IPS-NIHi11 (cell line): ENCODE measurements at regions not wholly inside any gene's neighbourhood (a gene's known extent, or its start where the extent isn't known, plus 50 kb on each side); places are given as distances from the start of the nearest gene placed in this dataset.

Source experiments
- DNase-seq: peaks from one replicate; pipeline ENCODE4 v3.0.0; 2012; ENCODE audit warnings: mixed read lengths, low spot score

DNA sequence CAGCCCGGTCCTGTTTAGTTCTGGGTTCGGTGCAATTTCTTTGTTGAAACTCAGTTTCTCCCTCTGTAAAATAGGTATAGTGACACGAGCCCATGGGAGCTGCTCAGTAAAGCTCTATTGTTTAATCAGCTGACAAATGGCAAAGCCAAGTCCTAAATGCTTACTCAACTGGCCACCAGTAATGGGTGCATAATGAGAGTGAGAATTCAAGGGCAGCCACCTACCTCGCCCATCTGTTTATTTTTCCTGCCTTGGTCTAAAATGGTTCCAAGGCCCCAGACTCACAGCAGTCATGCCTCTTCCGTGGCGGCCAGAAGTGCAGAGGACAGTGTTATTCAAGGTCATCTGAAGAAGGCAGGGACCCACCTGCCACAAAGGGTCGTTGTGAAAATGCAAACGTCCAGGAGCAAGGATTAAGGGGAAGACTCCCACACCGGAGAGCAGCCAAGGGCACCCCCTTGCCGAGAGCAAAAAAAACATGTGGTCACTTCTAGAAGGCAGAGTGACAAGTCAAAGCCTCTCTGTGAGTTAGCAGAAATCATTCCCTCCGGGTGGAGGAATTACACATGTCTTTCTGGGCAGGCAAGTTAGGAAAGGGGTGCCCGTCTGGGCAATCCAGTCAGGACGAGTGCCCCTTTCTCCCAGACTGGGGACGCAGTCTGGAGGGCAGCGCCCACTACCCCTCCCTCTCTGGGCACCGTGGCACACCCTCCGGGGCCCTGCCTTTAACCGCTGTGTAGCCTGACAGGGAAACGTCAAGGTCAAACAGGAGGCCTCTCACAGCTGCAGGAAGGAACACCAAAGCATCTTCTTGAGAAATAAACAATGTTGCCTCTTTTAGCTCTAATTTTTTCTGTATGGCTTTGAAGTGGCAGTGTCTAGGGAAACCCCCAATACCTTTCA, 186.2 kb downstream of the FOXO1 start:
- no peak for DNase-seq

DNA sequence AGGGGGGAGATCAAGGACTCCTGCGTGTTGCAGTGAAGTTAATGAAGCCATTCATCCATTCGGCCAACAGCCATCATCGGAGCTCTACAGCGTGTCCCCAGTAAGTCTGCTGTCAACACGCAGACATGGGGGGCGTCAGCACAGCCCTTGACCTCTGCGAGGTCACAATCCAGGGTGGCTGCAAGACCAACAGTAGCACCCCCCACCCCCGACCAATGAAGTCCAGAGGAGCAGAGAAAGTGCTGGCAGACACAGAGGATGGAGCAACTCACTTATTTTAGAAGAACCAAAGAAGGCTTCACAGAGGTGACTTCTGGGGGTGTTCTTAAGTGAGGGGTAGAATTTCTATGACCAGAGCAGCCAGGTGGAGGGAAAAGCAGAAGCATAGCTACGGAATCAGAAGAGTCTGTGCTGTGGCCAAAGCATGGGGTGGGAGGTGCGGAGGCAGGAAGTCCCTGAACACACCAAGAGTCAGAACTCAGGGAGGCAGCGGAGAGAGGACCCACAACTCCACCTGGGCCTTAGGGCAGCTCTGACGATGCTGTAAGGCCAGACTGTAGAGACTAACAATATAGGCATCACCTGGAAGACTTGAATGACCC, 185.4 kb downstream of the FOXO1 start:
- no peak for DNase-seq

DNA sequence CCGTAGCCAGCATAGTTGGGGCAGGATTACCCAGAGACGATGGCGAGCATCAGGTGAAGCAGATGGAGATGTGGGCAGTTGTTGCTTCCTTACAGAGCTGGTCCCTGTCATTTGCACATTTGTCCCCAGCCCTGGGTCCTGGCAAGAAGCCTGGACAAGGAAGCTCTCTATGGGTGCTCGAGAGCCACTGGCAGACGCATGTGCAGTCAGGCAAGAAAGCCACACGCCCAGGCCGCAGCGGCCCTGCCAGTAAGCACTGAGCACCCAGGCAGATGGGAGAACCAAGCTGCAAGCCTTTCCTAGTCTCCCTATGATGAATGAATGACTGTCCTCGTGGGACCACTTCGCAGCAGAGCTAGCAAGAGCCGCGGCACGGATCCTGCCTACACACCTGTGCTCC, 182.8 kb downstream of the FOXO1 start:
- DNase-seq = no peak

DNA sequence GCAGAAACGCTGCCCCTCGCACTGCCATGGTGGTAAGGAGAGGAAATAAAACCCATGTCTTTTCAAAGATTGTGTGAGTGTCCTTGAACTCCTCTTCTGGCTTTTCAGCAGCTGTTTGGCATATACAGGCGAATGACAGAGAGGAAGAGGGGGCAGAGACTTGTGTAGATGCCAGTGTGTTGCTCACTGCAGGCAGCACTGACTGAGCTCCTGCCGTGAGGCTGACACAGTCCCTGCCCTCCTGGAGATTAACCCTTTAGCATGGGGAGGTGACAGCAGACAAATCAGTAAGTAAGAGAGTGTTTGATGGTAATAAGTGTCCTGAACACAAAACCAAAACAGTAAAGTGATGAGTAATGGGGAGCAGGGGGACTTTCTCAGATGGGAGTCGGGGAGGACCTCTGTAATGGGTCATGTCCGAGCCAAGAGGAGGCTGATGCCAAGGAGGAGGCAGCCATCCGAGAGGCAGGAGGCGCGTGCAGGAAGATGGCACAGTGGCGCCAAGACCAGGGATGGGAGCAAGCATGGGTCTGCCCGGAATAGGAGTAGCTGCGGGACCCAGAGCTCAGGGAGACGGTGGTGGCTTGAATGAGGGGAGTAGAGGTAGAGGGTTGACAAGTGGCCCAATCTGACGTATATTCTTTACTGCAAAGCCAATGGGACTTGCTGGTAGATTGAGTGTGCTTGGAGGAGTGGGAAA, 182.2 kb downstream of the FOXO1 start:
- no peak for DNase-seq

DNA sequence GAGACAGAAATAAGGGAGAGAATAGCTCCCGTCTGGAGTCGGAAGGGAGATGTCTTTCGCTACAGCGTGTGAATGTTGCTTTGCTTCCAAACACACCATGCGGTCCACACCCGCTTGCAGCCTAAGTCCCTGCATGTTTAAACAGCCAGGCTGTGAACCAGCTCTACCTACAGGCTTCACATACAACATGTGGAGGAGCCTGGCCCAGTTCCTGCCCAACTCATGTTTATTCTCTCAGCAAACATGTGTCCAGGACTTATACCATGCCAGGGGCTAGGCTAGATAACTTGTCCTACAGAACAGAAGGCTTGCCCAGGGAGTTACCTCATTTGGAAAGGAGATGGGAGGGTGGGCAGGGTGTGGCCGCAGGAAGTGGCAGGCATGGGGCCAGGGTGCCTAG, 181.5 kb downstream of the FOXO1 start:
- DNase-seq = no peak

DNA sequence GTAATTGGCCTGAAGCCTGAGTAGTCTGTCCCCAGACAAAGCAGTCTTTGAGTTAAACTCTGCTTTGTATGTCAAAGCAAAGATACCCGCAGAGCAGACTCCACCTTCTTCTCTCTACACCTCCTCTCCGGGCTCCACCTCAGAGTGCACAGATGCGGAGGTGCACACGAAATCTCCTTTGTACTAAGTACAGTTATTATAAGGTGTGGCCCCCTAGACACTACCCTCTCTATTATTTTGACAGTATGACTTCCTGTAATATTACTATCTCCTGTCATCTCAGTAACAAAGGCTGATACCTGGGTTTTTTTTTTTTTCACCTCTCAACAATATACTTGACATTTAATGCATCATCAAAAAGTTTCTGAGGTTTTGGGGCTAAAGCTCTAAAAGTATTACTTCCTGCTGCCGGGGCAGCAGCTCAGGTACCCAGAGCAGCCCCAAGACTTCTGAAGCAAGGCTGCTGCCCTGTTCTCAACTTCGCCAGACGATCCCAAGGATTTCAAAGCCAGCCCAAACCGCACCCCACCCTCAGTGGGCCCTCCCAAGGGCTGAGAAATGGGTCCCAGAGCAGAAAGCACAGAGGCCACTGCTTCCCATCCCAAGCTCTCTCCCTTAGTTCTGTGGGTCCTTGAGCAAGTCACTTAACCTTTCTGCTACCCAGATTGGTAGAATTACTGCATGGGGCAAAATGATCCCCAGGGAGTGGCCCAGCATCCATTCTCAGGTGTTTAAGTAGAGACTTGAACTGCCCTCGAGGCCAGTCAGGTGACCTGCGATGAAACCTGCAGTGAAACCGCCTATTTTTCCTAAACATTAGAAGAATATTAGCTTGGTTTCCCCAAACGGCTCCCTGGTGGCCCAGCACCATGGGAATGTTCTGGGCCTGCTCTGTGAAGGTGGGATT, 180.6 kb downstream of the FOXO1 start:
- DNase-seq = no peak

DNA sequence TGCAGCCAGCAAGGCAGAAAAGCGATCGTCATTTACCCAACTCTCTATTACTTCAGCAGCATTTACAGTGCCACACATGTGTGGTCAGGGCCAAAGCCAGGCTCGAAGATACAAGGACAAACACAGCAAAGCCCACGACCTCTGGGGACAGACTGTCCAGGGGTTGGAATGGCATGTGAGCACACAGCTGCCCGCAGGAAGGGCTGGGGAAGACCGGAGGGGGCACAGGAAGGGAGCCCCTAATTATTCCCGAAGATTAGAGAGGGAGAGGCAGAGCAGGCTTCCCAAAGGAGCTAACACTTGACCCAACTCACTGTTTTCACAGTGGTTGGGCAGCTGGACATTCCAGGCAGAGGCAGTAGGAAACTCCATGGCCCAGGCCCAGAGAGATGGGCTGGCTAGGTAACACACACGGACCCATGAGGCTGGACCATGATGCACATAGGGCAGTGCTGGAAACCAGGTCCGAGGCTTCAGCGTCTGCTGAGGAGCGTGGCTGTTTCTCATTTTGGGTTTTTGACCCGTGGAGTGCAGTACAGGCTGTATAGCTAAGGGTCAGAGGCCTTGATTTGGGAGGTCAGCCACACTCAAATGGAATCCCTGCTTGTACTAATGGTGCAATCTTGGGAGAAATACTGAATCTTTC, 179.8 kb downstream of the FOXO1 start:
- DNase-seq = no peak

DNA sequence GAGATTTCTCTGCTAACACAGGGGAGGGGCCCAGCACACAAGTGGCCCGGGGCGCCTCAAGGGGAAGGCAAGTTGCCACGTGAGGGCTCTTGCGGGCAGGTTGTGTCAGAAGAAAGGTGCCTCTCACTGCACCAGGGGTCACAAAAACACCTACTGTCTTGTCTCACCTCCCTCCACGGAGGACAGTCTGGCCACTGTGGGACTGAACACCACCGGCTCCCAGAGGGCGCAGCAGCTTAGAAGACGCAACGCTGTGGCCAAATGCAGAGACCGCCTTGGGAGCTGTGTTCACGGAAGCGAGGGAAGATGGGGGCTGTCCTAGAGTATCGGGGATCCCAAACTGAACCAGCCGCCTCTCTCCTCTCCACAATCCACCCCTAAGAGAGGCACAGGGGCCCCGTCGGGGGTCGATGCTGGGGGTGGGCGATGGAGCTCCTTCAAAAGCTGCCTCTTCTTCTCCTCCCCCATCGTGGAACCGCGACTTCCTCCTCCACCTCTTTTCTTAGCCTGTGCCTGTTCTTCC, 177.5 kb downstream of the FOXO1 start:
- DNase-seq = no peak

DNA sequence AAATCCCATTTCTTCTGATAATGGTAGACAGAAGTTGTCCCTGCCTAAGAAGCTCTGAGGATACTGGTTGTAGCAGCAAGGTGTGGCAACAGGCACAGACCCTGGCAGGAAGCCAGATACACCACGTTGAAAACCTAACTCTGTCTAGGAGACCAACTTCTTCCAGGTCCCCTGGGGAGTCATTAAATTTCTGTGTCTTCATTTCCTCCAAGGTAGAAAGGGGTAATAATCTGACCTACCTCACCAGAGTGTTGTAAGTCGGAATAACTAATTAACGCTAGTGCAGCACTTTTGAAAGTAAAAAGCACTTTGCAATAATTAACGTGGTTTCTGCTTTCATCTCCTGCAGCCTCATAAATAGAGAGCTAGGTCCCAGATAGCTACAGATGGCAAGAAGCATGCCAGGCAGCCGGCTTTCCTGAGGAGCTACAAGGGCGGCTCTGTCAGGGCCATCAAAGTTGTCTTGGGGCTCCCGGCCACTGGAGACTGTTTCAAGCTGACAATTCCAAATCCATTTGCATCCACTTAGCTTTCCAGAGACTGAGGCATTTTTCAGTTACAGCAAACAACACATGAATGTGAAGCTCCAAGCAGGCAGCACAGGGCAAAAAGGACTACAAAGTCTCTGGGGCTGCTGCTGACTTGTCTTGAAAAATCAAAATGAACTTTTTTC, 176.2 kb downstream of the FOXO1 start:
- peak; percentile 33 for DNase-seq

DNA sequence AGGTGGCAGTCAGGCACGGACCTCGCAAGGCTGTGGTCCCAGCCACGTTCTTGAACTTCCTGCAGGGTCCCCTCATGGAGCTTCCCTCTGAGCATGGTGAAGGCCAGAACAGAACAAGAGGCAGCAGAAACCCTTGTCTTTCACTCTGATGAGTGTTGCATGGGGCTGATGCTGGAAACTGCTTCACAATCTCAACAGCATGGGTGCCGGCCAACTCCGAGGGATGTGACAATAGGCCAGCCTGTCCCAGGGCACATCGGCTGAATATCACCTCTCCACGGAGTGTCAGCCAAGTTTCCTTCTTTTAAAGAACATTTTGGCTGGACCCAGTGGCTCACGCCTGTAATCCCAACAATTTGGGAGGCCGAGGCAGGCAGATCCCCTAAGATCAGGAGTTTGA, 173.9 kb downstream of the FOXO1 start:
- no peak for DNase-seq

DNA sequence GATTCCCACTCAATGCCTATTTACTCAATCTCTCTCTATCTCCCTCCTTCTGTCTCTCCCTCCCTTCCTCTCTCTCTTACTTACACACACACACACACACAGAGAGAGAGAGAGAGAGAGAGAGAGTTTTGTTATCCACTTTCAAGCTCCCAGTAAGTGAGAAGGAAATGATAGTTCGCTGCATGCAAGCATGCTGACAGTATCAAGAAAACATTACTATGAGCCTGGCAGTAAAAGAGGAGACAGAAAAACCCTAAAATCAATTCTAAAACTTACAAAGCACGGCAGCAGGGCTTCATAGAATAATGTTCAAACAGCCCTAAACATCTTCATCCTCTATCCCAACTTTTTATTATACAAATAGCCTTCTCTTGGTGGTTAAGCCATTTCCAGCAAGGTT, 171.9 kb downstream of the FOXO1 start:
- DNase-seq = no peak

DNA sequence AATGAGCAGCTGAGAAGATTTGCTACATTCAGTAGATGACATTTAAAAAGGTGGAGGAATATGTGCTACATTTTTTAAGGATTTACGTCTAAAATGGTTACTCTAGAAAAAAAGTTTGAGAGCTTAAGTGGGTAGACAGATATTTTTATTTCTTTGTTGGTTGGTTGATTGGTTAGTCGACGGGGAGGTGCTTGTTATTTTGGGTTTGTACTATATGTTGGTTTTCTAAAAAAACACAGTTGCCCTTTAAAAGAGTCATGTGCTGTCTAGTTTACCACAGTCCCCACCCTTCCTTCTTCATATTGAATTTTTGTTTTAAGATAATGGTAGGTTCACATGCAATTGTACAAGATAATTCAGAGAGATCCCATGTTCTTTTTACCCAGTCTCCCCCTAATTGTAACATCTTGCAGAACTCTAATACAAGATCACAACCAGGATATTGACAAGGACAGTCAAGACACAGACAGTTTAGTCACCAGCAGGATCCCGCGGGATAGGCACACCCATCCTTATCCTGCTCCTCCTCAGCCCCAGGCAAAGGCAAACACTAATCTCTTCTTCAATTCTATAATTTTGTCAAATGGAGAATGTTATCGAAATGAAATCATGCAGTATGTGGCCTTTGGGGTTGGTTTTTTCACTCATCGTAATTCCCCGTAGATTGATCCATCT, 171.4 kb downstream of the FOXO1 start:
- DNase-seq = no peak

DNA sequence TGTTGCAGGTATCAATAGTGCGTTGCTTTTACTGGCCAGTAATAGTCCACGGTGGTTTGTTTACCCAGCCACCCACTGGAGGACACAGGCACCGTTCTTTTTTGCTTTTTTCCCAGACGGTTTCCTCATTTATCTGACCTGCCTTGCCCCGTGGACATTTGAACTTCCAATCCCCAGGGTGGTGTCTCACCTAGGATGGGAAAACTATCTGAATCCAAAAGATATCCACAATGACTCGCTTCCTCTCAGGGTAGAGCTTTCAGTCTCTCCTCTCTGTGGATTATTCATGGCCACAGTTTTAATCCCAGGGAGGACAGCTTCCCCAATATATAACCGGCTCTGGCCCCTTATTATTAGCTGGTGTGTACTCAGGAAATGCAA, 170.8 kb downstream of the FOXO1 start:
- no peak for DNase-seq

DNA sequence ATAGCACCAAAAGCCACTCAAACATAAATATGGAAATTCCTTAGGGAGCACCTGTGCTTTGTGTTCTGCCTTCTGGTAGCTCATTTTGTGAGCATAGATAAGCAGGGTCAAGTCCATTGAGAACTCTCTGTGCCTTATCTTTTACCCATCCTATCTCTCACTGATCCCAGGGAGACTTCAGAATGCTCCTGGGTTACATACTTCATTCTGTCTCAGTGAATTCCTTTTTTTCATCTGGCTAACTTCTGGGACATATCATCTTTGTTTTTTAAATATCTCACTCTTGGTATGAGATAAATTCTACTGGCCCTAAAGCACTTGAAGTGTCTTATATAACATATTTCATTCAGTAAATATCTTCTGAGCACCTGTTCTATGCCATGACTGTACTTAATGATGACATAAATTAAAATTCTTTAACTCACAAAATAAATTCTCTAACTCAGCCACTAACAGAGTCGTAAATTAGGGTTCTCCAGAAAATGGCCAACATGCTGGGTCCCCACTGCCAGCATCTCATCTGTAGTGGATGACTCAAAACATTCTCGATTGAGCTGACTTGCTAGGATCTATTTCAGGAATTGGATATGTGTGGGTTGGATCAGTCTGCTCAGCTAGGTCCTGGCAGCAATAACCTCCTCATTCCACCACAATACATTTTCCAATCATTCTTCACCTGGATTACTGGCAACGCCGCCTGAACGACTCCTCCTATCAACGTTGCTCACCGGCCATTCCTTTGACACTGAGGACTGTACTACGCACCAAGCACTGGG, 170.2 kb downstream of the FOXO1 start:
- DNase-seq = no peak

DNA sequence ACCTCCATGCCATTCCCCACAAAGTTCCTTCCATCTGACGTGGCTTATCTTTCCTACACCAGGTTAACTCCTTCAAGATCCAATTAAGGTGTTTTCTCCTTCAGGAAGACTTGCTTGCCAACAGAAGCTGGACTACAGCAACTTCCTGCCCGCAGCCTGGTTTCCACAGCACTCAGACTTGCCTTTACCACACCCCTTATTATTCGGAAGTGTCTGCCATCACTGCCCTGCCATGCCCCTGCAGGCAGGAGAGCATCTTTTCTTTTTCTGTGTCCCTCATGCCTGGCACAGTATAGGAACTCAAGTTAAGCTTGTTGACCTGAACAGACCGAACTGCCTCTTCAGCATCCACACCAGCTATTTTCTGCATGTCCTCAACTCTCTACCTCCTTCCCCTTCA, 168.0 kb downstream of the FOXO1 start:
- no peak for DNase-seq

DNA sequence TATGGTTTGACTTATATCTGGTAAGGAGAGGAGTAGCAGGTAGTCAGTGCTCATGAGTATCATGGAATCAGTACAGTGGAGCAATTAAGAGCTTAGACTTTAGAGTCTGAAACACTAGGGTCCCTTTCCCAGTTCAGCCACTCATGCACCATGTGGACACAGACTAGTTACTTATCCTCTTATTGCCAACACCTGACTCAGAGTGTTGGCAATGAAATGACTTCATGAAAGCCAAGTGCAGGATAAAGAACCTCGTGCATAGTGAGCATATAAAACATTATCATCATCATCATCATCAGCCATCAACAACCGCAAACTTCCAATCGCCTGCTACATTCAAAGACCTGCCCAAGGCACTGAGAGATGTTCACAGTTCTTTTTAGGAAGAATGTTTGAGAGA, 164.2 kb downstream of the FOXO1 start:
- no peak for DNase-seq

DNA sequence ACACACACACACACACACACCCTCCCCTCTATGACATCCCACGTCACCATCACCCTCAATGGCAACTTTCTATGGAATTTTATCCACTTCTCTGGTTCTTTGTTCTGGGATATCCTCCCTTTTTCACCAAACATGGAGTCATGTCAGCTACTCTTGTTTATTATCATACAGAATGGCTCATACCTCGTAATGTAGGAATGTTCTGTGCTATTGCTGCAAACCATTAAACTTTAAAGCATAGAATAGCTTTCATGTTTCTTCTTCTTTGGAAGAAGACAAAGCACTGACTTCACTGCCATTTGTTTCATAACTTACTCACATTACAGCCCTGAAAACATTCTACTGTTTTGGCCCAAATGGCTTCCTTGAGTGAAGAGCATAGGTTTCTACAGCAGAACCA, 163.4 kb downstream of the FOXO1 start:
- DNase-seq = no peak

DNA sequence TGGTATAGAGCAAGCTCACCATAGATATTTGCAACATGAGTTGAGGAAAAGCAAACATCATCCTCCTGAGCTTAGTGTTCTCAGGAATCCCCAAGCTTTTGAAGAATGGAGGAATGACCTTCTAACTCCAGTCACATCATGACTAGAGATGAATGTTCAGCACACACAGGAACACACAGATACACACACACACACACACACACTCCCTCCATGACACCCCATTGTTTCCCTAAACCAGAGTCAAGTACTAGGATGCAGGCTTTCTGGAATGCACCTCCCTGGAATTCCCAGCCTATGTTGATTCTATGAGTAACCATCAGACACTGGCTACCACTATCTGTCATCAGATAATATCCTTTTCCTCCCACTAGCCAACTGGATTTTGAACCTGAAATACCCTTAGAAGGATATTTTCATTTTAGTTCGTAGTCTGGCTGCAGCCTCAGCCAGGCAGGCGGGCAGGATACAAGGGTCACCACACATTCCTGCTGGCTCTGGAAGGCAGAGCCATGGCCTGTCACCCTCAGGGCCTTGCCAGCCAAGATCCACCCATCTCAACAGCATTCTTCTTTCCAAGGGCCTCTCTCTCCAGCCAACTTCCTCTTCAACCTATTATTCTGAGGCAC, 162.4 kb downstream of the FOXO1 start:
- DNase-seq = no peak

DNA sequence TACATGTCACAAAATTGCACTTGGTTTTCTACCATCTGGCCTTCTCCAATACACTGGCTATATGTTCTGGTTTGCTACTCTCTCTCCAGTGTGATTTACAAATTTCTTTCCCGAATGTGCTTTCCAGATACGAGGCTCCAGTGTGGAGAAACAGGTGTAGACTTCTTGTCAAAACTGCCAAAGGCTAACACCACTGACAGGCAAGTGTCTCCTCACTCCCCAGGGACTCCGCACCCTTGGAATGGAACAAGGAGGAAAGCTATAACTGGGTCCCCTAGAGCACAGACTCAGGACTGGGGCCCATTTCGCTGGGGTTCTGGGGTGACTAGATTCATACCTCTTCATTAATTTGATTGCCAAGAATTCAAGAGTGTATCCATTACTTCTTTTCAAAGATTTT, 161.8 kb downstream of the FOXO1 start:
- no peak for DNase-seq
